Testis (tissue), 2 donors: ENCODE measurements at regions not wholly inside any gene's neighbourhood (a gene's known extent, or its start where the extent isn't known, plus 50 kb on each side); places are given as distances from the start of the nearest gene placed in this dataset.

Experiments used
- POLR2A ChIP-seq: fragments of 450-650 bp; IDR thresholded peaks from one replicate; pipeline ENCODE4 v1.6.1; 2017; ENCODE audit warnings: antibody characterized with exemption, mild to moderate bottlenecking, moderate library complexity
- TF ChIP-seq, protein P1 (sequence below), 3 experiments: fragments of 450-650 bp in 2 of 3; fragments of 200-600 bp in 1 of 3; sonication (generic) in 1 of 3; IDR thresholded peaks; one replicate each; pipeline ENCODE4 v1.5.1; 2016 to 2019; ENCODE audit warnings: antibody characterized with exemption in 3 of 3, mild to moderate bottlenecking in 2 of 3, moderate library complexity in 1 of 3

DNA sequence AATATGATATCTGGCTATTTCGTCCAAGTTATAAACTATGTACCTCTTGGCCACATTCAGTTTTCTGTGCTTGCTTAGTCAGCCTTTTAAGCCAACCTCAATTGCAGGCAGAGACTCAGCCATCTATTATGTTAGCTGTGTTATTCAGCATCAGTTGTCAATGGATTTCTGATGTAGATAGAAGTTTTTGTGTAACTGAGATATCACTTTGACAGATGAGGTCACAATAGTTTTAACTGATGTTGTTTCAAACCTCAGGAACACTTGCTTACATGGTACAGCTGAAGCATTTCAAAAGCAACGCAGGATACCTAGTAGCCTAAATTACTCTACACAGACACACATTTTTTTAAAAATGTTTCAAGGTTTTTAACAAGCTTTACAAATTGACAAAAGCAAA, 1478.0 kb downstream of the NCAM2 start:
- TF ChIP-seq, protein P1, sequence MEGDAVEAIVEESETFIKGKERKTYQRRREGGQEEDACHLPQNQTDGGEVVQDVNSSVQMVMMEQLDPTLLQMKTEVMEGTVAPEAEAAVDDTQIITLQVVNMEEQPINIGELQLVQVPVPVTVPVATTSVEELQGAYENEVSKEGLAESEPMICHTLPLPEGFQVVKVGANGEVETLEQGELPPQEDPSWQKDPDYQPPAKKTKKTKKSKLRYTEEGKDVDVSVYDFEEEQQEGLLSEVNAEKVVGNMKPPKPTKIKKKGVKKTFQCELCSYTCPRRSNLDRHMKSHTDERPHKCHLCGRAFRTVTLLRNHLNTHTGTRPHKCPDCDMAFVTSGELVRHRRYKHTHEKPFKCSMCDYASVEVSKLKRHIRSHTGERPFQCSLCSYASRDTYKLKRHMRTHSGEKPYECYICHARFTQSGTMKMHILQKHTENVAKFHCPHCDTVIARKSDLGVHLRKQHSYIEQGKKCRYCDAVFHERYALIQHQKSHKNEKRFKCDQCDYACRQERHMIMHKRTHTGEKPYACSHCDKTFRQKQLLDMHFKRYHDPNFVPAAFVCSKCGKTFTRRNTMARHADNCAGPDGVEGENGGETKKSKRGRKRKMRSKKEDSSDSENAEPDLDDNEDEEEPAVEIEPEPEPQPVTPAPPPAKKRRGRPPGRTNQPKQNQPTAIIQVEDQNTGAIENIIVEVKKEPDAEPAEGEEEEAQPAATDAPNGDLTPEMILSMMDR (IDR thresholded peaks at IDR 0.05) = no peak
- TF ChIP-seq POLR2A = no peak
